Stimulated activated CD8-positive, alpha-beta memory T cell treated with anti-CD3 and anti-CD28 coated beads, Interleukin-12 subunit alpha, Interleukin-12 subunit beta, amount 100 ng/mL, for 4 hours (primary cell): ENCODE measurements at regions not wholly inside any gene's neighbourhood (a gene's known extent, or its start where the extent isn't known, plus 50 kb on each side); places are given as distances from the start of the nearest gene placed in this dataset.
"Not testable (repeated sequence)": the region's sequence is repeated elsewhere in the genome, so short reads cannot be mapped to it uniquely, and the experiment has no call there.

ENCODE experiments used
- DNase-seq: peaks from one replicate; pipeline ENCODE4 v3.0.0-alpha.2; 2020; ENCODE audit warnings: low read depth

DNA sequence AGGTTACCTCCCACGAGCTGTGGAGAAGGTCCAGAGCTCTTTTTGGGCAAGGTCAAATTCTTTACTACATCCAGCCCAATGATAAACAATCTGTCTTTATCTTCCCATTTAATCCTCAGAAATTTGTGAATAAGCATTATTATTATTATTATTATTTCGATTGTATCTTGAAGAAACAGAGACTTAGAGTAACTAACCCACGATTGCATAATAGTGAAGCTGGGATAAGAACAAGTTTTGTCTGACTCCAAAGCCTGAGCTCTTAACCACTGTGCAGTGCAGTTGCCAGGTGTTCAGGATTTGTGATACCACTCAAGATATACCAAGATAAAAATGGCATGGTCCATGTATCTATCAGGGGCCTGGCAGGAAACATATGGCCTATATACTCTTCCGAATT, 166.5 kb upstream of the LDB2 start:
- no peak for DNase-seq

DNA sequence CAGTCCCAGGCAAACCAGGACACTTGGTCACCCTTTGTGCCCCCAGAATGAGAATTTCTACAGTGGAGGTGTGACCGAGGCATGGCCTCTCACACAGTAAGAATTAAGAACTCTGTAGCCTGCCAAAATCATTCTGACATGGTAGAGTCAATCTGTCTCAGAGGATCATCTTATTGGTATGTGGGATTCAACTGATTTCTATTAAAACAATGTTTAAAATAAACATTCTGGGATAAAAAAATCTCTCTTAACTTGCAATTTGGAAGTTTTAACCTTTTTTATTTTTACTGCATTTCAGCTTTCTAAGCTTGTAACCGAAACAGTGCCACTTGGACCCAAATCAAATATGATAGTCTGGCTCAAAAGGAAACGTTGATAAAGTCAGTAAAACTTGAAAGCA, 165.4 kb upstream of the LDB2 start:
- DNase-seq, result no peak

DNA sequence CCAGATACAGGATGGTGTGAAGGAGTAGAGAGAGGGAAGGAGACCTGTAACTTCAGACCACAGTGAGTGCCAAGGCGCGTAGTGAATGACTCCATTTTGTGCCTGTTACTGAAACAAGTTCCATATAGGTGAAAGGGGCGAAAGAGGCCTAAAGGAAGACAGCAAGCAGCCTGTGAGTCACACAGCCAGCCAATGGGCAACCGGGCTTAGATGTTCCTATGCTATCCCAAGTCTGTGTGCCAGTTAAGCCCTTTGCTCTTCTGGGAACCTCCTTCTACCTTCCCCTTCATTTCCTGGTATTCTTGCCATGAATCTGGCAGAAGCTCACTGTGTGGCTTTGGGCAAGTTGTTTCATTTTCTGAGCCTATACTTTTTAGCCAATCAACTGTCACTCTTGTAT, 161.8 kb upstream of the LDB2 start:
- no peak for DNase-seq

DNA sequence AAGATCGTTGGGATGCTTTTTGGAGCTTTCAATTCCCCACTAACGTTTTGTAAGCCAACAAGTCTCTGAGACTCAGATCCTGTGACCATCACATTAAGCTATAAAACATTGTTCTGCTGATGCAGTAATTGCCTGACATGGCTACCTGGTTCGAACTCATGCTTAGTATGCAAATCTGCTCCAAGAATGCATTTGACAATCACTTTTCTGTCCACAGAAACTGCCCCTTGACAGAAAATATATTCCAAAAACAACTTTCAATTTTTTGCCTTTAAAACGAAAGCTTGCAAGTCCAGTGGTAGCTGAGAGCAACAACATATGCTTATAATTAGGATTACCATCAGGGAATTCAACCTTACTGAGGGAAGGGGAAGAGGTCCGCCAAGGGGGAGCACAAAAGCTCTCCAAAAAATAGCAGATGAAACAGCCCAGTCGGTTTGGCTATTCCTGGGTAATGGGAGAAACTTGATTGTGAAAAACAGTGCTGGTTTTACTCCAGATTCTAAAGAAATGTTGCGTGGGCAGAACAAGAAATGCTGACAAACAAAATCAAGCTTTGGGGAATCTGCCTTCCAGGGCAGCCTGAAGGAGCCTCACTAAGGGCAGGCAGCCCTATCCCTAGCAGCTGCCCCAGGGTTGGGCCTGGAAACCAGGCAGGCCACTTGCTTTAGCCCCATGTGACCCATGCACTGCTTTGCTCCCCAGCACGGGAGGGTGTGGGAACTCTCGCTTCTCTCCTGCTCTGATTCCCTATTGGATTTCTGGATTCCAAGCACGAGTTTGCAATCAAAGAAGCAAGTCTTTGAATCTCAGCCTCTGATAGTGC, 160.7 kb upstream of the LDB2 start:
- no peak for DNase-seq

DNA sequence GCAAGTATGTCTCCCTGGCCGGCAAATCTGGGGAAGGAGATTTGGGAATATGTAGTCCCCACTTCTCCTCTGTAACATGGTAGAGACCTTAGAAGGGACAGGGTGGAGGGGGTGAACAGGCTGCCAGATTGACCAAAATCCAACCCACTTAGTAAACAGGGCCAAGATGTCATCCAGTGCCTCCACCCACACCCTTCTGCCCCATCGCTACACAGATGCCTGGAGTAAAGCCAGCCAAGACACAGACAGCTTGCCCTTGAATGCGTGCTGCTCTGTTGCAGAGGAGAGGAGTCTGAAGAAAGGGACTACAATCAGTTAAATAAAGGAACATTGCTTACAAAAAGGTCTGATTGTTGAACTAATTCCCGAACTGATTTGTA, 160.1 kb upstream of the LDB2 start:
- DNase-seq, result no peak

DNA sequence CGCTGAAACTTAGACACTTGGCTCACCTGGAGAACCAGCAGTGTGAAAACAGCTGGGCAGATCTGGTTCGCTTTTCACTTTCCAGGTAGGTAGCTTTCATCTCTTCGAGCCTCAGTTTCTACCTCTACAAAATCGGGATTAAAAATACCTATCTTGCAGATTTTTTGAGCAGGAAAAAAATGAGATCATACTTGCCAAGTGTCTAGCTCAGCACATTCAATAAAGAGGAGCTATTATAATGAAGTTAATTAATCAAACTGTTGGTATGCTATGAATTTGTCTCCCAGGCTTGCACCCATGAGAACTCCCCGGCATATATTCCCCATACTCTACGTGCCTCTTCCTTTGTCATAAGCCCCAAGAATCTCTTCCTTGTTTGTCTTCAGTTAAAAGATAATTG, 158.6 kb upstream of the LDB2 start:
- DNase-seq, result no peak

DNA sequence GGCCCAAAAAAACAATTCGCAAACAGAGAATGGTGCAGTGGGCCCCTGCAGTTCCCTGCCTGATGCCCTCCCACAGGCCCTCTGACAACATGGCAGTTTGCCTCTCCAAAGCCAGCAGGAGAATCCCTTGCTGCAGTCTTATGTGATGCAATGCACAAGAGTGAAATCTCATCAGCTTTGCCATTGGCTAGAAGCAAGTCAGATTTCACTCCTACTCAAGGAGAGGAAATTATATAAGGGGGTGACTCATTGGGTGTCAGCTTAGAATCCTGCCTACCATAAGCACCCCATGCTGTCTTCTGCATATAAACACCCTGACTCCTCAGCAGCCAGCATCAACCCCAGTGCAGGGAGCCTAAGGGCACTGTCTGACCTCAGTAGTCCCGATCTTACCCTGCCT, 157.3 kb upstream of the LDB2 start:
- no peak for DNase-seq

DNA sequence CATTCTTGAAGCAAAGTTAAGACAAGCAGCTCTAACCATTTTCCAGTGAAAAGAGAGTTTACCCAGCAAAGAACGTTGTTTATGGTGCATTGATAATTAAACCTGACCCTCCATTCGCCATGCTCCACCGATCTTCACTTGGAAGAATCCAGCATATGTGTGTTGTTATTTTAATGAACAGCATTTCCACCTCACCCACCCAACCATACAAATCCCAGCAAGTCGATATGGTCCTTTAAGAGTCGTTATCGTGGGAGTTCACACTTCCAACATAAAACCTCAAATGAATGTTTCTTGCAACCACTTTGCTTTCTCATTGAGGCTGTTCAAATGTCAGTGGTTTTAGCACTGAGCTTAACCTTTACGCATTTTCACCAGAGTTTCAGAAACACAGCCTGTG, 147.4 kb upstream of the LDB2 start:
- DNase-seq, result no peak

DNA sequence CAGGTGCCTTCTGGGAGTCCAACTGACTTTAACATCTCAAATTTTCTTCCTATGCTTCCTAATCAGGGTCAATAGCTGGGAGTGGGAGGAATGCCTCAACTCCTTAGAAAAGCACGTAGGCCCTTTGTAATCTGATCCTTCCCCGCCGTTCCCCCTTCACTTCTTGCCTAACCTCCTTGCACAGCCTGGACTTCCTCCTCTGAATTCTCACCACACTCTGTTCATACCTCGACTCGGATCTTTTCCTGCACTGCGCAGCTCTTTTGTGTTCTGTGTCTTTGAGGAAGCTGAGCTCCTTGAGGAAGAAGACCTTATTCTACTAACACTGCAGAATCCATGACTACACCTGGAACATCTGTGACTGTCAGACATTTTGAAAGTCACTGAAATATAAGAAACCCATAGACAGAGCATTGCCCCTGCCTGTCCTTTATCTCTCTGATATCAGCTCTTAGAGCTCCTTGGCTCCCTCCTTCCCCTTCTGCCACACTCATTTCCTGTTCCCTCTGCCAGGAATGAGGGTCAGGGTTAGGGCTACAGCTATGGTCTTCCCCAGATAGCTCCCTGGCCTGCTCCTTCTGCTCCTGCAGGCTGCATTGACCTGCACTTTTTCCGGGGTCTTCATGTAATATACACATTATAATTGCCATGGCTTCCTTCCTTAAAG, 140.2 kb upstream of the LDB2 start:
- no peak for DNase-seq

DNA sequence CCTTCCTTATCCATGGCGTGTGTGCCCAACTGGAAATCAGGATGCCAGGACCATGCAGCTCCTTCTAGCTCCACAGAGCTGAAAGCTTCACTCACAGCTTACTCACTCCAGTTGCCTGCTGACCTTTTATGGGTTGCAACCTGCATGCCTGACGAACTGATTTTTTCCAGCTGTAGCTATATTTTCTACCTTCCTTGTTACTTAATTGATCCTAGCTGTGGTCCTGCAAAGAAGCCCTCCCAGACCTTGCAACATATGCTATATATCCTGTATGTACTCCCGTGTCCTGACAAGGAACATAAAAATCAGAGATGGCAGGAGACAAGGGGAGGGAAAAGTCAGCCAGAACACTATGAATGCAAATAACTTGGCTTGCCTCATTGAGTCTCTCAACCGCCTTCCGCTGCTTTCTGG, 135.3 kb upstream of the LDB2 start:
- DNase-seq, result no peak

DNA sequence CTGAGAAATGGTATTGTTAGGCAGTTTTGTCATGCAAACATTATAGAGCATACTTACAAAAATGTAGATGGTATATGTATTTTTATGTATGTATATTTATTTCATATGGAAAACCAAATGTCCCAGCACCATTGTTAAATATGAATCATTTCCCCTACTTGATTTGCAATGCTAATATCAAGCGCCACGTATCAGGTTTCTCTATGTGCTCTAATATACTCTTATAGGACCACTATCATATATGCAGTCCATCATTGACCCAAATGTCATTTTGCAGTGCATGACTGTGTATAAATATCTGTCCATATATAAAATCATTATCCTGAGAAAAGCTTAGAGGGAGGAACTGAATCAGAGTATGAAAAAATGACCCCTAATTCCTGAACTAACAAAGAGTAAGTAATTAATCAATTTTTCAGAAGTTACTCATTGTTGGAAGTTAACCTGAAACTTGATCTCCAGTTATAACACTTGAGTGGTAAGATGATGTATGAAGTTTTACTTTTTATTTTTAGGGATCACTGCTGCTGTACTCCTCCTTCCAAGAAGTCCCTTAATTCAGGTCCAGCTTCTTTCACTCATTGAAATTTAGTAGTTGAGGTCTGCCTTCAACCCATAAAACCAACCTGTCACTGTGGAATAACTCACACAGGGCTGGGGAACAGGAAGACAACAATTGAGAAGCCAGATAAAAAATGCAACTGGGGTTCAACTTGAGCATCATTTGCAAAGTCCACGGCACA, 134.8 kb upstream of the LDB2 start:
- no peak for DNase-seq

DNA sequence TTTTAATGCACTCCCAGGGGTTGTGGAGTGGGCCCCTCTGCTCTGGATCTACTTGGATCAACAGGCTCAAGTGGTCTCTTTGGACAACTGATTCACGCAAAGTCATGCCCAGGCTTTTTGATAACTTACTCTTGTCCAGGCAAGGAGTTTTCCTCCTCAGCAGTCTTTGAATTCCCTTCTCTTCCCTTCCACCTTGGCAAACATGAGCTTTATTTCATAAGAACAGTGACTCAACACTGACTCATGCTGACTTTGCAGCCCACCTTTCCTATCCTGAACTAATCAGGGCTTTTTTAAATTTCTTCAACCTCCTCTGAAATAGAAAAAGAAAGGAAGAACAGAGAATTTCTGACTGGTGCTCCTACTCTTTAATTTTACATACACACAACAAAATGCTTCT, 132.1 kb upstream of the LDB2 start:
- no peak for DNase-seq

DNA sequence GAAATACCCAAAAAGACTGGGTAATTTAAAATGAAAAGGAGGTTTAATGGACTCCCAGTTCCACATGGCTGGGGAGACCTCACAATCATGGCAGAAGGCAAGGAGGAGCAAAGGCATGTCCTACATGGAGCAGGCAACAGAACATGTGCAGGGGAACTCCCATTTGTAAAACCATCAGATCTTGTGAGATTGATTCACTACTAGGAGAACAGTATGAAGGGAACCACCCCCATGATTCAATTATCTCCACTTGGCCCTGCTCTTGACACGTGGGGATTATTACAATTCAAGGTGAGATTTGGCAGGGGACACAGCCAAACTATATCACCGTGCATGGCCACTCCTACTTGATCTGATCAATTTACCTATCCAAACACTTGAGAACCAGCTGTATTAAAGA, 131.5 kb upstream of the LDB2 start:
- no peak for DNase-seq

DNA sequence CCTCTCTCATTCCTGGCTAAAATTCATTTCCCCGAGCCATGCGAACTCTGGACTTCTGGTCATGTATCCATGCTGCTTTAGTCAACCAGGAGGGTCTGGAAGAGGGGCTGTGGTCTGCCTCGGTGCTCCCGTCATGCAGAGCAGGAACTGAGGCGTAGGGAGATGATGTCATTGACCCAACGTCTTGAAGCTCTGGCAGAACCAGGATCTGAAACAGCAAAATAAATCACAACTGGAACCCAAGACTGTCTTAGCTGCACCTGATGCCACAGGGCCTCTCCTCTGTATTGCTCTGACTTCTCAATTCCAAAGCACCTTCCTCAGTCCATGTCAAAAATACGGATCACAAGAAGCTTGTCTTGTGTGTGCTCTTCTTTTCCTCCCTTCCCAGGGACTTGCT, 131.0 kb upstream of the LDB2 start:
- no peak for DNase-seq

DNA sequence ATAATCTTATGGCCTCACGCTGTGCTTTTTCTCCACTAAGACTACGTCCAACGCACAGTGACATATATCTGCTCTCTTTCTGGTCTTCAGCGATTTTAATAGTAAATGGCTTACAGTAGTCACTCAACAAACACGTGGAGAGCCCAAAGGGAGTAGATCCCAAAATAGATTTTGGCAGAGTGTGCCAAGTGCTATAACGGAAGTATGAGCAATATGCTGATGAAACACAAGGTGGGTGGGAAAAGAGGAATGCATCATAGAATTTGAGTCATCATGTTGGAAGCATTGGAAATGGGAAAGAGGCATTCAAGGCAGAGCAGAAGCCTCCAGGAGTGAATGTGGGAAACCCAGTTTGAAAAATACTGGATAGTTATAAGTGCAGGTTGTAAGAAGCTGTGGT, 129.1 kb upstream of the LDB2 start:
- no peak for DNase-seq

DNA sequence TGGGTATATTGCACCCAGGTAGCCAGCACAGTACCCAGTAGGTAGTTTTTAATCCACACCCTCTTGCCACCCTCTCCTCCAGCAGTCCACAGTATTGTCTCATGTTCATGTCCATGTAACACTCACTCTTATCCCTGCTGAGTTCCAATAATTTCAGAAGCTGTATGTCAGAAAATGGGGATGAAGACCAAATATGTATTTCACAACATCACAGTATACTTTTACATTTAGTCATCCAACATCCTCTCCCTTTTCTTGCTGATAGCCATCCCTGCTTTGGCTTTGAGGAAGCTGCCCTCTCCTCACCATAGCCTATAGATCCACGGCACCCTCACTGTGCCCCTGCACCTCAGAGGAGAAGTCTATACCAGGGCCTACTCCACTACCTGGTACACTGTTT, 126.0 kb upstream of the LDB2 start:
- no peak for DNase-seq

DNA sequence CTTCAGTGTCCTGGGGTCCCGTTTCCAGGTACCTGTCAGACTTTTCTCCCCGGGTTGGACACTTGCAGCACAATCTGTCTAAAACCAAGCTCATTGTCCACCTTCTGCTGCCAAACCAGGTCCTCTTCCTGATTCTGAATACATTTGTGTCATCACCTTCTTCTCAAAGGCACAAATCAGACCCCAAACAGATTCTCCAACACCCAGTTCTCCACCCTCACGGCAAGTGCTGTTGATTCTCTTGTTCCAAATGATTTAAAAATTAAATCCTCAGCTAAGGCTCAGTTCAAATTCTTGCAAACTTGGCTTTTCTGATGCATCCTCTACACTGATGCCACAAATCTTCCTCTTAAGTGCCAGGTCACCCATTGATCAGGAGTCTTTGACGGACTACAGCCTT, 122.5 kb upstream of the LDB2 start:
- no peak for DNase-seq

DNA sequence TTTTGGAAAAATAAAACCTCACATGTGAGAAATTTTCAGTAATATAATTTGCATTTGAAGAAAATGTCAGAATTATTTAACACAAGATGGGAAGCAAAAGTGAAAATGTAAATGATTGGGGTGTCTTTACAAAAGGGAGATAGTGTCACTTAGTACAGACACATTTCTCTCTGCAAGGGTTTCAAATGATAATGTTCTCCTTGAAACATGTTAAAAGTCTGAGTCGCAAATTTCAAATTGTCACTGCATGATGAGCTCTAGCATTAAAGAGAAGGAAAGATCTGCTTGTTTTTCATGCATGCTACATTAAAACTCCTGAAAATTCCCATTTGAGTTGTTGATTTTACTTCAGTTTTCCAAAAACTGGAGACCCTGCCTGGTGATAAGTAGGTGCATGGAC, 122.0 kb upstream of the LDB2 start:
- no peak for DNase-seq

DNA sequence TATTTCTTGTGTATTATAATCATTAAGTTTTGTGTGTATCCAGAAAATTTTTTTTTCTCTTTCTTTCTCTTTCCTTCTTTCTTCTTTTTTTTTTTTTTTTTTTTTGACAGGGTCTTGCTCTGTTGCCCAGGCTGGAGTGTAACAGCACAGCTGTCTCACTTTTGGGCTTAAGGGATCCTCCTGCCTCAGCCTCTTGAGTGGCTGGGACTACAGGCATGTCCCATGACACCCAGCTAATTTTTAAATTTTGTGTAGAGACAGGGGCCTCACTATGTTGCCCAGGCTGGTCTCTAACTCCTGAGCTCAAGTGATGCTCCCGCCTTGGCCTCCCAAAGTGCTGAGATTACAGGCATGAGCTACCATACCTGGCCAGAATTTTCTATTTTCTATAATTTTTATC, 120.2 kb upstream of the LDB2 start:
- not testable (repeated sequence) for DNase-seq

DNA sequence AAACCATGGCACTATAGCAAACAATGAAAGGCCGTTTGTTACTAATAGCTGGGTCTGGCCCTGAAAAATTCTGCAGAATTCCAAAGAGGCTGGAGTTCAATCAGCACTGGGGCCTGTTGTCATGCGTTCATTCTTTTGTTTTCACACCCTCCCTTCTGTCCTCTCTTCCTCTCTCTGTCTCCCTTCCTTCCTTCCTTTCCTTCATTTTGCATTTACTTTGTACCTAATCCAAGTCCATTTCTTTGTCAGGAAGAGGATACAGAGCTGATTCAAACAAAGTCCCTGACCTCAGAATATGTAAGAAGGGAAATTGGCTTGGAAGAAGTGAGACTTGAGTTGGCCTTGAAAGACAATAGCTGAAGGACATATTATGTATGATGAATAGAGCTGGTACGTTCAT, 119.6 kb upstream of the LDB2 start:
- no peak for DNase-seq

DNA sequence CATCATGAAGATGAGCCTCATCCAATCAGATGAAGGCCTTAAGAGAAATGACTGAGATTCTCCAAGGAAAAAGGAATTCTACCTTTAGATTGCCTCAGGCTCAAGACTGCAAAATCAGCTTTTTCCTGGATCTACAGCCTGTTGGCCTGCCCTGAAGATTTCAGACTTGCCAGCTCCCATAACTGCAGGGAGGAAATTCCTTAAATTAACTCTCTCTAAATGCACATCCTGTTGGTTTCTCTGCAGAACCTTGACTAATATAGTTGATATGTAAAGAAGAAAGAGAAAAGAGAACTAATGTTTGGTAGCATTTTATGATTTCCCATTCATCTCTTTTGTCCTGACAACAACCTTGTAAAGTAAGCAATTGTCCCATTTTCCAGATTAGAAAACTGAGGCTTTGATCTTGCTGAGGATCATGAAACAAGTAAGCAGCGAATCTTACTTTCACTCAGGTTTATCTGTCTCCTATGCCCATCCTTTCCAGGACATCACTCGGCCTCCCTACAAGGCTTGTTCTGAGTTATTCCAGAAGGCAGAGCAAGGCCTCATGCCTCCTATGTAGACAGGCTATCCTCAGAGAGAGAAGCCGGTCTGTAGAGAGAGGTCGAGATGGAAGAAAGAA, 115.0 kb upstream of the LDB2 start:
- DNase-seq, result no peak

DNA sequence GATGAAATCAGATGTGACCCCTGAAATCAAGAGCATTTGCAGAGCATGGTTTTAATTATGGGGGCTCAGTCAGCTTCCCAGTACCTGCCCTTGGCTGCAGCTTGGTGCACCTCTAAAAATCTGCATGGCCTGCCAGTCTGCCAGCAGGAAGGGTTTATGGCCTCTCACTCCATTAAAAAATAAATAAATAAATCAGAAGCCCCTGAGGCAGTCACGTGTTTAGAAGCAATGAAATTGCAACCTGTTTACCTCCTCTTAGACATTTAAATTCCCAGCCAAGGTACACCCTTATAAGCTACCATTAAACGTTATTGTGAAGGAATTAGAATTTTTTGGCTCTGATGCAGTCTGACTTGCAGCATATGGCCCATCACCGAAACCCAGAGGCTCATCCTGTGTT, 114.0 kb upstream of the LDB2 start:
- no peak for DNase-seq
